Amniotic stem cell (primary cell): ENCODE measurements at regions not wholly inside any gene's neighbourhood (a gene's known extent, or its start where the extent isn't known, plus 50 kb on each side); places are given as distances from the start of the nearest gene placed in this dataset.

ENCODE experiments used
- DNase-seq: peaks from one replicate; lab custom pipeline; 2025; lab: John Stamatoyannopoulos, UW

- DNase-seq, result no peak
Measured at GRCh38 chr18:25810736-25811135, 279.7 kb downstream of the SS18 start.

- DNase-seq, result no peak
Measured at GRCh38 chr18:25805939-25806338, 284.5 kb downstream of the SS18 start.

- no peak for DNase-seq
Measured at GRCh38 chr18:25805323-25805722, 285.1 kb downstream of the SS18 start.

GRCh38 chr18:25799231-25799630 is 291.2 kb downstream of the SS18 start:
- DNase-seq, result no peak

GRCh38 chr18:25798046-25798445 is 292.4 kb downstream of the SS18 start:
- no peak for DNase-seq

- DNase-seq, result no peak
Measured at GRCh38 chr18:25795213-25795612, 295.2 kb downstream of the SS18 start.

GRCh38 chr18:25787276-25787675 is 303.1 kb downstream of the SS18 start:
- no peak for DNase-seq

GRCh38 chr18:25786758-25787157 is 303.7 kb downstream of the SS18 start:
- DNase-seq, result peak; percentile 65

GRCh38 chr18:25780105-25780504 is 310.3 kb downstream of the SS18 start:
- no peak for DNase-seq

GRCh38 chr18:25771796-25772195 is 318.6 kb downstream of the SS18 start:
- DNase-seq, result no peak

GRCh38 chr18:25764777-25765176 is 325.6 kb downstream of the SS18 start:
- no peak for DNase-seq

GRCh38 chr18:25759111-25759510 is 331.3 kb downstream of the SS18 start:
- no peak for DNase-seq

GRCh38 chr18:25743646-25744151 is 346.7 kb downstream of the SS18 start:
- no peak for DNase-seq

- DNase-seq, result no peak
Measured at GRCh38 chr18:25739376-25739775, 351.0 kb downstream of the SS18 start.

GRCh38 chr18:25737710-25738311 is 352.6 kb downstream of the SS18 start:
- no peak for DNase-seq

- no peak for DNase-seq
Measured at GRCh38 chr18:25736516-25736915, 353.9 kb downstream of the SS18 start.

- no peak for DNase-seq
Measured at GRCh38 chr18:25735459-25735858, 355.0 kb downstream of the SS18 start.

- no peak for DNase-seq
Measured at GRCh38 chr18:25734336-25734735, 356.1 kb downstream of the SS18 start.

GRCh38 chr18:25732862-25733261 is 357.6 kb downstream of the SS18 start:
- no peak for DNase-seq

- DNase-seq, result no peak
Measured at GRCh38 chr18:25729072-25729471, 361.3 kb downstream of the SS18 start.

- no peak for DNase-seq
Measured at GRCh38 chr18:25727281-25727985, 363.0 kb downstream of the SS18 start.

GRCh38 chr18:25726298-25726697 is 364.1 kb downstream of the SS18 start:
- no peak for DNase-seq

- DNase-seq, result no peak
Measured at GRCh38 chr18:25725501-25725900, 364.9 kb downstream of the SS18 start.

- no peak for DNase-seq
Measured at GRCh38 chr18:25724997-25725396, 365.4 kb downstream of the SS18 start.
